Dedifferentiated amniotic fluid mesenchymal stem cell (primary cell): ENCODE measurements at regions not wholly inside any gene's neighbourhood (a gene's known extent, or its start where the extent isn't known, plus 50 kb on each side); places are given as distances from the start of the nearest gene placed in this dataset.

ENCODE experiments used
- DNase-seq: peaks from one replicate; pipeline ENCODE4 v3.0.0-alpha.2; 2016; ENCODE audit errors: extremely low spot score

DNA sequence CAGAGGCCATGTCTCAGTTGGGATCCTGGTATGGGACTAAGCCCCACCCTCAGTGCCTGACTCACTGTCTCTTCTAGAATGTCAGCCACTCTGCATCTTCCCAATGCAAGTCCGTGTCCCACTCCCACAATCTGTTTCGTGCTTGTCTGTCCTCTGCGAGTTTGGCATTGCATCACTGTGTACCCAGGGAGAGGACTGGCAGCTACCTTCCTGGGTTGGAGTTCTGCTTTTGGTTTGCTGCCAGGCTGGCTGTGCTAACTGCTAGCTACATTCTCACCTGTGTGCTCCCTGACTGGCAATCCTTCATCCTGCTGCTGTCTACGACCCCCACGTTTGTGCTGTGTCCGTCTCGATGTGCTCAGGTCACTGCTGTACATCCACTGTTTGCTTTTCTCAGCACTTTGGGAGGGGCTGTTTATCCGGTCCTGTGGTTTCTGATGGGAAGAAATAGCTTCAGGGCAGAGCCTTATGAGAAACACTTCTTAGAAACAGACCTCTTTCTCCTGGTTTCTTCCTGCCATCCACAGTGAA is 56.0 kb upstream of the GLI3 start:
- no peak for DNase-seq

DNA sequence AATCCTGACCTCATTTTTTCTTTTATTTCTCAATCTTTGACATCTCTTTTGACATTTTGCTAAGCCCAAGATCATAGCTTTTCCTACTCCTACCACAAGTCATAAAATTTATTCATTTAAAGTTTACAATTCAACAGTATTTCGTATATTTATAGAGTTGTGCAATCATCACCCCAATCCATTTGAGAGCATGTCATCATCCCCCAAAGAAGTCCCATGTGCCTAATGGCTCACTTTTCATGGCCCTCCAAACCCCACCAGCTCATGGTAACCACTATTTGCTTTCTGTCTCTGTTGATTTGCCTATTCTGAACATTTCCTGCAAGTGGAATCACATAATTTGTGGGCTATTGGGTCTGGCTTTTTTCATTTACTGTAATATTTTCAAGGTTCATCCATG is 52.5 kb upstream of the GLI3 start:
- no peak for DNase-seq
